K562 (cell line): ENCODE measurements at regions not wholly inside any gene's neighbourhood (a gene's known extent, or its start where the extent isn't known, plus 50 kb on each side); places are given as distances from the start of the nearest gene placed in this dataset.

Experiments used
- ATAC-seq: fragments of 200-7000 bp; cut with Tn5 transposase; 3 replicates; pipeline ENCODE4 v1.9.1; 2020; ENCODE audit warnings: moderate library complexity
- BruUV-seq: library from RNA; stranded (reverse); fragments of 400-500 nt; replicated peaks from 2 replicates; lab custom pipeline; 2021; lab: Mats Ljungman, UMichigan
- CTCF ChIA-PET: fragments of 300-600 bp; formaldehyde crosslinking; extraction: SDS; loops from one replicate; lab custom pipeline; 2021; ENCODE audit warnings: low intra/inter-chr PET ratio; lab: Yijun Ruan, JAX
- POLR2A ChIA-PET: fragments of 300-600, 350-650 bp; sonication (Branson Sonifier 250); formaldehyde crosslinking; extraction: SDS; loops from one replicate; lab custom pipeline; 2021; ENCODE audit warnings: antibody characterized with exemption, inconsistent platforms; lab: Yijun Ruan, JAX
- DNase-seq, 4 experiments: peaks; one replicate each; pipeline versions ENCODE4 v3.0.0 to v3.0.0-alpha.2; 2011 to 2018; ENCODE audit warnings: low spot score in 3 of 4, mixed read lengths in 3 of 4; ENCODE audit errors: extremely low read depth in 1 of 4
- FAIRE-seq: peaks from 2 replicates; lab custom pipeline; 2011; peaks lifted over from hg19 to GRCh38; lab: Jason Lieb, UNC
- H2AFZ ChIP-seq: 2 replicates; pipeline ENCODE4 v1.6.0; 2011; ENCODE audit warnings: low read depth, low read length, control low read depth, inconsistent platforms
- H3K27ac ChIP-seq: fragments of 200-600 bp; 3 replicates; pipeline ENCODE4 v1.8.0; 2011; ENCODE audit warnings: low read depth, mild to moderate bottlenecking, control low read depth, inconsistent platforms, low read length, moderate library complexity, mixed read lengths; ENCODE audit errors: extremely low read depth
- H3K27me3 ChIP-seq, 2 experiments: fragments of 300-600 bp in 1 of 2; 2 replicates in 1 of 2; 3 replicates in 1 of 2; pipeline versions ENCODE4 v1.6.0 to v1.8.0; 2011; ENCODE audit warnings: inconsistent platforms in 2 of 2, low read length in 2 of 2, mild to moderate bottlenecking in 1 of 2, mixed read lengths in 1 of 2, moderate library complexity in 1 of 2; ENCODE audit not compliant: control insufficient read depth in 2 of 2, insufficient read depth in 2 of 2
- H3K36me3 ChIP-seq: fragments of 300-600 bp; 3 replicates; pipeline ENCODE4 v1.8.0; 2011; ENCODE audit warnings: mild to moderate bottlenecking, low read length, inconsistent platforms; ENCODE audit not compliant: control insufficient read depth, insufficient read depth
- H3K4me1 ChIP-seq, 2 experiments: fragments of 200-600 bp in 1 of 2; replicated peaks in 1 of 2; 2 replicates in 1 of 2; 3 replicates in 1 of 2; pipeline versions ENCODE4 v1.5.1 to v1.8.0; 2011; ENCODE audit warnings: inconsistent platforms in 2 of 2, low read length in 2 of 2, mild to moderate bottlenecking in 1 of 2, mixed read lengths in 1 of 2, moderate library complexity in 1 of 2; ENCODE audit not compliant: control insufficient read depth in 2 of 2, insufficient read depth in 2 of 2
- H3K4me2 ChIP-seq: 2 replicates; pipeline ENCODE4 v1.6.1; 2011; ENCODE audit warnings: low read length, control low read depth, inconsistent platforms, mixed read lengths; ENCODE audit not compliant: insufficient read depth
- H3K4me3 ChIP-seq: fragments of 200-600 bp; sonication (generic), shearing (Covaris generic); 2 replicates; pipeline ENCODE4 v1.5.1; 2016; ENCODE audit warnings: control low read depth, inconsistent platforms
- H3K79me2 ChIP-seq: fragments of 200-600 bp; 3 replicates; pipeline ENCODE4 v1.8.0; 2011; ENCODE audit warnings: low read length, inconsistent platforms; ENCODE audit not compliant: control insufficient read depth, insufficient read depth
- H3K9ac ChIP-seq, 2 experiments: 2 replicates each; pipeline versions ENCODE4 v1.6.0 to v1.6.1; 2011; ENCODE audit warnings: low read depth in 2 of 2, low read length in 2 of 2, control low read depth in 1 of 2, inconsistent platforms in 1 of 2, mild to moderate bottlenecking in 1 of 2, mixed read lengths in 1 of 2; ENCODE audit not compliant: insufficient read depth in 1 of 2
- H3K9me1 ChIP-seq: one replicate; pipeline ENCODE4 v1.6.0; 2011; ENCODE audit warnings: inconsistent platforms, mild to moderate bottlenecking, low read length, moderate library complexity; ENCODE audit not compliant: control insufficient read depth, insufficient read depth
- H3K9me3 ChIP-seq: replicated peaks from 2 replicates; pipeline ENCODE4 v1.5.1; 2011; ENCODE audit warnings: low read depth, low read length, inconsistent platforms; ENCODE audit not compliant: control insufficient read depth, insufficient read depth
- H4K20me1 ChIP-seq: replicated peaks from 2 replicates; pipeline ENCODE4 v1.6.1; 2011; ENCODE audit warnings: low read length, inconsistent platforms, mixed read lengths; ENCODE audit not compliant: control insufficient read depth, insufficient read depth
- ARHGAP35 ChIP-seq: fragments of 450-650 bp; IDR thresholded peaks from 2 replicates; pipeline ENCODE4 v1.6.1; 2018; ENCODE audit not compliant: partially characterized antibody
- ASH1L ChIP-seq: fragments of 450-650 bp; IDR thresholded peaks from 2 replicates; pipeline ENCODE4 v1.6.1; 2018; ENCODE audit warnings: borderline replicate concordance, mild to moderate bottlenecking, low read depth; ENCODE audit not compliant: partially characterized antibody
- C11orf30 ChIP-seq: fragments of 450-650 bp; IDR thresholded peaks from 2 replicates; pipeline ENCODE4 v1.6.1; 2016; ENCODE audit warnings: low read depth, mild to moderate bottlenecking
- FOXA1 ChIP-seq: fragments of 450-650 bp; IDR thresholded peaks from 2 replicates; pipeline ENCODE4 v1.6.1; 2016; ENCODE audit warnings: mild to moderate bottlenecking, borderline replicate concordance
- GTF2A2 ChIP-seq: IDR thresholded peaks from 2 replicates; pipeline ENCODE4 v1.6.1; 2016; ENCODE audit warnings: mild to moderate bottlenecking, missing genetic modification characterization, missing compliant biosample characterization
- MAFK ChIP-seq: IDR thresholded peaks from 2 replicates; pipeline ENCODE4 v1.6.1; 2011; ENCODE audit warnings: low read length, improper control_type of control experiment
- NEUROD1 ChIP-seq: fragments of 150-350 bp; IDR thresholded peaks from 2 replicates; pipeline ENCODE4 v1.6.1; 2014; ENCODE audit warnings: borderline replicate concordance, low read length, low read depth; ENCODE audit not compliant: partially characterized antibody
- PRMT5 ChIP-seq: sonication (generic); formaldehyde crosslinking; IDR thresholded peaks from 2 replicates; pipeline ENCODE4 v1.5.0; 2020; ENCODE audit warnings: missing genetic modification reagents
- SIN3B ChIP-seq: fragments of 450-650 bp; IDR thresholded peaks from 2 replicates; pipeline ENCODE4 v1.6.1; 2017; ENCODE audit warnings: low read depth, mild to moderate bottlenecking, moderate library complexity
- SMARCE1 ChIP-seq: fragments of 450-650 bp; IDR thresholded peaks from 2 replicates; pipeline ENCODE4 v1.7.1; 2016; ENCODE audit warnings: mild to moderate bottlenecking
- ZBTB7A ChIP-seq: IDR thresholded peaks from 2 replicates; pipeline ENCODE4 v1.6.1; 2011; ENCODE audit warnings: low read depth, mild to moderate bottlenecking, low read length, moderate library complexity, borderline replicate concordance; ENCODE audit not compliant: control insufficient read depth
- ZNF311 ChIP-seq: fragments of 250-450 bp; sonication (Bioruptor Pico); IDR thresholded peaks from 2 replicates; pipeline ENCODE4 v1.4.0; 2020; ENCODE audit warnings: mild to moderate bottlenecking, moderate library complexity
- ZNF354B ChIP-seq: fragments of 250-450 bp; sonication (Bioruptor Pico); IDR thresholded peaks from 2 replicates; pipeline ENCODE4 v1.4.0; 2020
- WGBS: fragments of 100-300 bp; shearing (Covaris generic); methylation state at CpG from one replicate; pipeline ENCODE4 v1.1.6; 2016; ENCODE audit warnings: low coverage, mixed read lengths; ENCODE audit not compliant: insufficient coverage; ENCODE audit errors: missing lambda C conversion rate; 5-methylcytosine and 5-hydroxymethylcytosine counted together
- in situ Hi-C: fragments of 300-500 bp; cut with MboI; formaldehyde crosslinking; loops from 4 replicates; pipeline ENCODE4 v1.15.0; 2018; ENCODE audit warnings: inconsistent platforms, mixed read lengths
- intact Hi-C: fragments of 100-400 bp; cut with micrococcal nuclease; formaldehyde crosslinking; loops from 2 replicates; pipeline ENCODE4 v1.14.2; 2022
- TF ChIP-seq, protein P1 (sequence below): fragments of 450-650 bp; formaldehyde crosslinking; IDR thresholded peaks from 2 replicates; pipeline ENCODE4 v1.4.0; 2022; ENCODE audit warnings: missing genetic modification characterization
- TF ChIP-seq, protein P2 (sequence below): fragments of 250-450 bp; sonication (Bioruptor Pico); IDR thresholded peaks from 2 replicates; pipeline ENCODE4 v1.5.1; 2021; ENCODE audit warnings: mild to moderate bottlenecking
- TF ChIP-seq, protein P3 (sequence below): IDR thresholded peaks from 2 replicates; pipeline ENCODE4 v1.6.1; 2016; ENCODE audit warnings: missing genetic modification characterization, missing compliant biosample characterization

DNA sequence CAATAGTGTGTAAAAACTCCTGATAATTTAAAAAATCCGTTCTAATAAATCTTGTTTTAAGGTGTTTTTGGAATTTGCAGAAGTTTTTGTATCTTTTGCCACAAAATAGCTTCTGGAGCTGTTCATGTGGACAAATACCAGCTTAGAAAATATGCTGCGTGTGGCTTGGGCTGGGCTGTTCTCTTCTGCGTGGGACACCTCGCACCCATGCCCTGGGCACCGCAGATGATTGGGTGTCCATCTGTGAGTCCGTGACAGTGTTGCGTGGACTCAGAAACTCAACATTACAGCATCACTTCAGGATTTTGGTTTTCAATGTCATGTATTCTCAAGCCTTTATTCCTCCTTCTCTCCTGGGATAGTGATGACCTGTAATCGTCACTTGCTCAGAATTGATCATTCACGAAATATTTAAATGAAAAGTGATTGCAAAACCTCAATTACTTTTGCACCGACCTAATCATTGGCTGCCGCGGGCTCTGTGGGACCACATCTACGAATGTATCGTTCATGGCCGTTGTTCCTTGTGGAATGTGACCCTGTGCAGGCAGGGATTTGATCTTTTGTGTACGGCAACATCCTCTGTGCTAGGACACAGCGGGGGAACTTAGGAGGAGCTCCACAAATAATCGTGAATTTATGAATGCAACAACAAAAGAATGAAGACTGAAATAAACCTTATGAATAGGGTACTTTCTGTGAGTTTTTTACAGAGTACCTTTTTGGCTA is 210.3 kb upstream of the FOXF1 start (continued):
- no peak for TF ChIP-seq ASH1L
- no peak for TF ChIP-seq ARHGAP35
- TF ChIP-seq, all 486 proteins: peak for 0

DNA sequence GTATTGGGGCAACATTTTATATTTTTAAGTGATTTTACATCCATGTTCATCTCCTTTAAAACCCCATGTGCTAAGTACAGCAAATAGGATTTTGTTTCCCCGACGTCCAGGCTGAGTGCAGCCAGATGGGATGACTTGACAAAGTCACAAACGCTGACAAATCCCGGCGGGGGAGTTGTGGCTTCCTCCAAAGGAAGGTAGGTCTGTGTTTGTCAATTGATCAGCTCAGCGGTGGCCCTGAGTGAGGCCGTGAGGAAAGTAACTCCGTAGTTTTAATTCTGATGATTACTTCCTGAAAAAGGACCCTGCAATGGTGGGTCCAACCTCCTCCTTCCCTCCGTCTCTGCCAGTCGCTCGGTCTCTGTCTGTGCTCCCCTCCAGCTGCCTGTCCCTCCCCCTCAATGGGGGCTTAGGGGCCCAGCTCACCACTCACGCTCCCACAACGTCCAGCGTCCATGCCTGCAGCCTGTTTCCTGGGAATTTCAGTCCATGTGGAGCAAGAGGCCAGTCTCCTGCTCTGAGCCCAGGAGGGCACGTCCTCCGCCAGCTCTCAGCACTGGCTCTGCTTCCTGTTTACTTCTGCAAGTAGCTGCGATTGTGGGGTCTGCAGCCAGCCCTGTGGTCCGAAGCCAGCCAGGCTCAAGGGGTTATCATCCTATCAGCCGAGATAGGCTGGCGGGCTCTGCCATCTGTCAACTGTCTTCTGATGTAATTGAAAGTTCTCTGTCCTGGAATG is 209.4 kb upstream of the FOXF1 start:
- H3K79me2 ChIP-seq, result no peaks in the 10 kb centered on the region
- in situ Hi-C loops (no loop called here), intact Hi-C loops (no loop called here)
- no peak overlapping the region for H2AFZ ChIP-seq
- H3K27ac ChIP-seq, result no peak overlapping the region
- H3K27me3 ChIP-seq, result peaks cover 55 to 74% of the 10 kb centered on the region in 2 experiments
- peaks cover 4% of the 10 kb centered on the region for H3K9me1 ChIP-seq
- peak; percentile 11 for FAIRE-seq
- peaks cover 9% of the 10 kb centered on the region; the same call in 1 of the 2 replicates for H4K20me1 ChIP-seq
- peak overlapping the region in 1 of 2 experiments; percentile 19; a peak in 1 of 4 replicates for H3K9ac ChIP-seq
- peaks cover 0 to 4% of the 10 kb centered on the region in 2 experiments; a peak in 2 of 5 replicates for H3K4me1 ChIP-seq
- peak in 3 of 4 experiments; percentile 23 to 43 (median 33) for DNase-seq
- BruUV-seq, result no TSS peak
- H3K4me2 ChIP-seq, result peak overlapping the region; percentile 18; the same call in 1 of the 2 replicates
- ATAC-seq, result peak; percentile 68
- no peaks in the 10 kb centered on the region for H3K9me3 ChIP-seq
- H3K4me3 ChIP-seq, result no peak overlapping the region
- no peaks in the 10 kb centered on the region for H3K36me3 ChIP-seq
- ChIA-PET CTCF (no interaction called here), POLR2A (interaction anchor here (0.6 to 1.1 kb wide), 2 partner anchors 15 to 25 kb away, joined by 3 read pairs; no protein-coding TSS in a partner anchor)
- 3% methylated on average over 19 of the region's 20 CpGs for WGBS
- no peak for TF ChIP-seq FOXA1
- TF ChIP-seq, protein P1, sequence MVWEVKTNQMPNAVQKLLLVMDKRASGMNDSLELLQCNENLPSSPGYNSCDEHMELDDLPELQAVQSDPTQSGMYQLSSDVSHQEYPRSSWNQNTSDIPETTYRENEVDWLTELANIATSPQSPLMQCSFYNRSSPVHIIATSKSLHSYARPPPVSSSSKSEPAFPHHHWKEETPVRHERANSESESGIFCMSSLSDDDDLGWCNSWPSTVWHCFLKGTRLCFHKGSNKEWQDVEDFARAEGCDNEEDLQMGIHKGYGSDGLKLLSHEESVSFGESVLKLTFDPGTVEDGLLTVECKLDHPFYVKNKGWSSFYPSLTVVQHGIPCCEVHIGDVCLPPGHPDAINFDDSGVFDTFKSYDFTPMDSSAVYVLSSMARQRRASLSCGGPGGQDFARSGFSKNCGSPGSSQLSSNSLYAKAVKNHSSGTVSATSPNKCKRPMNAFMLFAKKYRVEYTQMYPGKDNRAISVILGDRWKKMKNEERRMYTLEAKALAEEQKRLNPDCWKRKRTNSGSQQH, result no peak
- no peak for TF ChIP-seq ZBTB7A
- TF ChIP-seq ZNF354B (CRISPR knock-in tag), result no peak
- no peak for TF ChIP-seq SMARCE1
- no peak for TF ChIP-seq SIN3B
- TF ChIP-seq PRMT5 (CRISPR knock-in tag), result no peak
- TF ChIP-seq ZNF311 (CRISPR knock-in tag), result no peak
- peak; percentile 54 for TF ChIP-seq C11orf30
- TF ChIP-seq GTF2A2 (tag), result no peak
- TF ChIP-seq MAFK, result peak; percentile 39; the same call in 1 of the 2 replicates
- TF ChIP-seq NEUROD1, result no peak
- TF ChIP-seq, protein P2, sequence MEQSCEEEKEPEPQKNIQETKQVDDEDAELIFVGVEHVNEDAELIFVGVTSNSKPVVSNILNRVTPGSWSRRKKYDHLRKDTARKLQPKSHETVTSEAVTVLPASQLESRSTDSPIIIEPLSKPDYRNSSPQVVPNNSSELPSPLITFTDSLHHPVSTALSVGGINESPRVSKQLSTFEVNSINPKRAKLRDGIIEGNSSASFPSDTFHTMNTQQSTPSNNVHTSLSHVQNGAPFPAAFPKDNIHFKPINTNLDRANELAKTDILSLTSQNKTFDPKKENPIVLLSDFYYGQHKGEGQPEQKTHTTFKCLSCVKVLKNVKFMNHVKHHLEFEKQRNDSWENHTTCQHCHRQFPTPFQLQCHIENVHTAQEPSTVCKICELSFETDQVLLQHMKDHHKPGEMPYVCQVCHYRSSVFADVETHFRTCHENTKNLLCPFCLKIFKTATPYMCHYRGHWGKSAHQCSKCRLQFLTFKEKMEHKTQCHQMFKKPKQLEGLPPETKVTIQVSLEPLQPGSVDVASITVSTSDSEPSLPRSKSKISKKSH, result no peak
- TF ChIP-seq, protein P3, sequence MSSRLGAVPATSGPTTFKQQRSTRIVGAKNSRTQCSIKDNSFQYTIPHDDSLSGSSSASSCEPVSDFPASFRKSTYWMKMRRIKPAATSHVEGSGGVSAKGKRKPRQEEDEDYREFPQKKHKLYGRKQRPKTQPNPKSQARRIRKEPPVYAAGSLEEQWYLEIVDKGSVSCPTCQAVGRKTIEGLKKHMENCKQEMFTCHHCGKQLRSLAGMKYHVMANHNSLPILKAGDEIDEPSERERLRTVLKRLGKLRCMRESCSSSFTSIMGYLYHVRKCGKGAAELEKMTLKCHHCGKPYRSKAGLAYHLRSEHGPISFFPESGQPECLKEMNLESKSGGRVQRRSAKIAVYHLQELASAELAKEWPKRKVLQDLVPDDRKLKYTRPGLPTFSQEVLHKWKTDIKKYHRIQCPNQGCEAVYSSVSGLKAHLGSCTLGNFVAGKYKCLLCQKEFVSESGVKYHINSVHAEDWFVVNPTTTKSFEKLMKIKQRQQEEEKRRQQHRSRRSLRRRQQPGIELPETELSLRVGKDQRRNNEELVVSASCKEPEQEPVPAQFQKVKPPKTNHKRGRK, result no peak
